SU-DHL-6 (cell line): ENCODE measurements at regions not wholly inside any gene's neighbourhood (a gene's known extent, or its start where the extent isn't known, plus 50 kb on each side); places are given as distances from the start of the nearest gene placed in this dataset.

Experiments used
- H2AFZ ChIP-seq: fragments of 200-600 bp; sonication (generic); 2 replicates; pipeline ENCODE4 v1.6.1; 2014; ENCODE audit warnings: low read depth, mild to moderate bottlenecking, moderate library complexity, mixed read lengths, antibody characterized with exemption, low read length; ENCODE audit not compliant: severe bottlenecking
- H3F3A ChIP-seq: fragments of 200-600 bp; shearing (Covaris generic); 2 replicates; pipeline ENCODE4 v1.6.0; 2016; ENCODE audit warnings: antibody characterized with exemption, mild to moderate bottlenecking; ENCODE audit not compliant: insufficient read depth
- H3K27ac ChIP-seq: fragments of 200-600 bp; sonication (generic); 2 replicates; pipeline ENCODE4 v1.5.1; 2016; ENCODE audit warnings: low read depth, mild to moderate bottlenecking, low read length, moderate library complexity, mixed read lengths
- H3K27me3 ChIP-seq: fragments of 200-600 bp; sonication (generic), shearing (Covaris generic); 2 replicates; pipeline ENCODE4 v1.6.0; 2014; ENCODE audit warnings: mild to moderate bottlenecking, low read length
- H3K36me3 ChIP-seq: fragments of 200-600 bp; sonication (generic); 2 replicates; pipeline ENCODE4 v1.6.1; 2014; ENCODE audit warnings: mild to moderate bottlenecking, low read length, mixed read lengths
- H3K4me2 ChIP-seq: fragments of 300-600, 200-600 bp; shearing (Covaris generic), sonication (generic); 2 replicates; pipeline ENCODE4 v1.6.0; 2014; ENCODE audit warnings: low read length, low read depth, mild to moderate bottlenecking; ENCODE audit not compliant: poor library complexity, severe bottlenecking
- H3K4me3 ChIP-seq: fragments of 200-600 bp; sonication (generic); 2 replicates; pipeline ENCODE4 v1.5.1; 2014; ENCODE audit warnings: antibody characterized with exemption, low read length, mild to moderate bottlenecking, mixed read lengths; ENCODE audit not compliant: insufficient read depth, poor library complexity, severe bottlenecking
- H3K79me2 ChIP-seq: fragments of 200-600 bp; sonication (generic); 2 replicates; pipeline ENCODE4 v1.6.1; 2014; ENCODE audit warnings: mild to moderate bottlenecking, low read length, moderate library complexity; ENCODE audit not compliant: insufficient read depth
- H3K9ac ChIP-seq: fragments of 200-600 bp; sonication (generic); 2 replicates; pipeline ENCODE4 v1.7.0; 2014; ENCODE audit warnings: mild to moderate bottlenecking, low read length
- H3K9me2 ChIP-seq: fragments of 200-600 bp; sonication (generic); replicated peaks from 2 replicates; pipeline ENCODE4 v1.6.1; 2014; ENCODE audit warnings: low read length; ENCODE audit not compliant: insufficient read depth
- H3K9me3 ChIP-seq: fragments of 200-600 bp; sonication (generic); 2 replicates; pipeline ENCODE4 v1.6.1; 2014; ENCODE audit warnings: low read length, mixed read lengths; ENCODE audit not compliant: insufficient read depth
- H4K20me1 ChIP-seq: fragments of 200-600 bp; sonication (generic); 2 replicates; pipeline ENCODE4 v1.6.1; 2014; ENCODE audit warnings: low read depth, mild to moderate bottlenecking, antibody characterized with exemption, low read length, moderate library complexity, mixed read lengths
- EZH2phosphoT487 ChIP-seq: fragments of 200-600 bp; sonication (generic), shearing (Covaris generic); conservative IDR thresholded peaks from 2 replicates; pipeline ENCODE4 v1.6.1; 2018; ENCODE audit warnings: mild to moderate bottlenecking, antibody characterized with exemption, low read length, moderate library complexity, mixed read lengths
- TF ChIP-seq, protein P1 (sequence below): fragments of 200-600 bp; sonication (generic); IDR thresholded peaks from one replicate; pipeline ENCODE4 v1.5.1; 2017; ENCODE audit warnings: antibody characterized with exemption, mild to moderate bottlenecking, low read length, moderate library complexity; ENCODE audit not compliant: insufficient read depth, poor library complexity, severe bottlenecking

DNA sequence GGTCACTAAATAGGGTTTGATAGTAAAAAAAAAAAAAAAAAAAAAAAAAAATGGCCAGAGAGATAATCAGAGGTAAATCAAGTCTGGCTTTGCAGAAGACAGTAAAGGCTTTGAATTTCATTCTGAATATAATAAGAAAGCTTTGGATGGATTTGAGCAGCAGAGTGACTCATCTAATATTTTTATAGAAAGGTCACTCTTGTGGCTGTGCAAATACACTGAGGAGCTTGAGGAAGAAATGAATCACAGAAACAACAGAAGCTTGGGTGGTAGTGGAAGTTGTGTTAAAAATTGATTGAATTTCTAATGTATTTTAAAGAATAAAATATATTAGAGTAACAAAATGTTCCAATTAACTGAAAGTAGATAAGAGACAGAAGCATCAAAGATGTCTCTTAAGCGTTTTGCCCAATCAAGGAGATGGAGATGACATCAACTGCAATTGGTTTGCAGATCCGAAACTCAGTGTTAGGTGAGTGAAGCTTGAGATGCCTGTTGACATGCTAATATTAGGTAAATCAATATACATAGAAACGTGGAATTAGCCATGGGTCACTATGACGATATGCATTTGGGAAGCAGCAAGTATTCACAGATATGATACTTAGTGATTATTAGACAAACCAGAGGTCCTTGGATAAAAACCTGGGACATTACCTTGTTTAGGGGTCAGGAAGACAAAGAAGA, 280.5 kb downstream of the GPM6A start:
- TF ChIP-seq, protein P1, sequence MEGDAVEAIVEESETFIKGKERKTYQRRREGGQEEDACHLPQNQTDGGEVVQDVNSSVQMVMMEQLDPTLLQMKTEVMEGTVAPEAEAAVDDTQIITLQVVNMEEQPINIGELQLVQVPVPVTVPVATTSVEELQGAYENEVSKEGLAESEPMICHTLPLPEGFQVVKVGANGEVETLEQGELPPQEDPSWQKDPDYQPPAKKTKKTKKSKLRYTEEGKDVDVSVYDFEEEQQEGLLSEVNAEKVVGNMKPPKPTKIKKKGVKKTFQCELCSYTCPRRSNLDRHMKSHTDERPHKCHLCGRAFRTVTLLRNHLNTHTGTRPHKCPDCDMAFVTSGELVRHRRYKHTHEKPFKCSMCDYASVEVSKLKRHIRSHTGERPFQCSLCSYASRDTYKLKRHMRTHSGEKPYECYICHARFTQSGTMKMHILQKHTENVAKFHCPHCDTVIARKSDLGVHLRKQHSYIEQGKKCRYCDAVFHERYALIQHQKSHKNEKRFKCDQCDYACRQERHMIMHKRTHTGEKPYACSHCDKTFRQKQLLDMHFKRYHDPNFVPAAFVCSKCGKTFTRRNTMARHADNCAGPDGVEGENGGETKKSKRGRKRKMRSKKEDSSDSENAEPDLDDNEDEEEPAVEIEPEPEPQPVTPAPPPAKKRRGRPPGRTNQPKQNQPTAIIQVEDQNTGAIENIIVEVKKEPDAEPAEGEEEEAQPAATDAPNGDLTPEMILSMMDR = no peak
- TF ChIP-seq EZH2phosphoT487 = no peak
- no peaks in the 10 kb centered on the region for H4K20me1 ChIP-seq
- no peaks in the 10 kb centered on the region for H3K36me3 ChIP-seq
- H3K9ac ChIP-seq = no peak overlapping the region
- H3K9me2 ChIP-seq = no peaks in the 10 kb centered on the region
- H3K9me3 ChIP-seq = no peaks in the 10 kb centered on the region
- H3K4me3 ChIP-seq = no peak overlapping the region
- no peaks in the 10 kb centered on the region for H3K79me2 ChIP-seq
- H3K27me3 ChIP-seq = no peaks in the 10 kb centered on the region
- H3K4me2 ChIP-seq = no peak overlapping the region
- no peaks in the 10 kb centered on the region for H3F3A ChIP-seq
- H2AFZ ChIP-seq = no peak overlapping the region
- no peak overlapping the region for H3K27ac ChIP-seq

DNA sequence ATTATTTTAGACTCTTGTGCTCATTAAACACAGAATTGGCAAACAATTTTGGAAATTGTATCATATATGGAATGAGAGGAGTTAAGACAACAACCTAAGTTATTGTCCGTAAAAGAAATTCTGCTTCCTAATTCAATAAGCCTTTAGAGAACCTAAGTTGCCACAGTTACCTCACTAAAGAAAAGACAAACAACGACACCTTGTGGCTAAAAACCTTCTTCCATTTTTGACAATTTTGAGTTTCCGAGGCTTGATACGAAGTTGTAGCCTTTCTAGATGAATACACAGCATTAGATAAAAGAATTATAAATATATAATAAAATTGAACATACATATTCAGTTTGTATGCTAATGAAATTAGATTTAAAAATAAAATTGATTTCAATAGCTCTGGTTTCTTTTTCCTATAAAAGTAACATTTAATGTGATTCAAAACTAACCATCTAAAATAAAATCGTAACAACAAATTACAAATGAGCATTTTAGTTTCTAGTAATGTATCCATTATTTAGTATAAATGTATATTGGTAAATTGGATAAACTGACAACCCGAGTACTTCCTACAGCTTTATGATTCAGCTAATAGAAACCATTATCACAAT, 275.1 kb downstream of the GPM6A start:
- H3K4me3 ChIP-seq = no peak overlapping the region
- H3K79me2 ChIP-seq = no peaks in the 10 kb centered on the region
- no peak overlapping the region for H3K27ac ChIP-seq
- no peaks in the 10 kb centered on the region for H3F3A ChIP-seq
- no peak for TF ChIP-seq EZH2phosphoT487
- TF ChIP-seq, protein P1 = peak; percentile 36
- H3K9me2 ChIP-seq = no peaks in the 10 kb centered on the region
- no peaks in the 10 kb centered on the region for H3K27me3 ChIP-seq
- no peaks in the 10 kb centered on the region for H3K36me3 ChIP-seq
- H3K4me2 ChIP-seq = peak overlapping the region; percentile 50
- H2AFZ ChIP-seq = peak overlapping the region; percentile 90
- no peaks in the 10 kb centered on the region for H4K20me1 ChIP-seq
- H3K9me3 ChIP-seq = no peaks in the 10 kb centered on the region
- no peak overlapping the region for H3K9ac ChIP-seq

DNA sequence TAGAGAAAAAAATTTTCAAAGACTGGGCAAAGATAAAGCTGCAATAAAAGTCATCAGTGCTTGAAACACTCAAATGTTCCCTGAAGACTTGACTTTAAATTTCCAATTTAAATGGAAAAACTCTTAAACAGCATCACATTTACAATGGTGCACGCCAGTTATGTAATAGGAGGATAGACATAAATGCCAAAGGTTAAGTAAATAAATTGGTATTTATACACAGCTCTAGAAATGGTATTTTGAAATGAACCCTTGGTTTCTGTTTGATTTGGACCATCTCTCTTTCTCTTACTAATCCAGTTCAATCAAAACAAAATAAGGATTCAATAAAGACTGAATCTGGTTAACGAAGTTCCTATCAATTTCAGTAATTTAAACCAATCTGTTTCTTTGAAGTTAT, 272.6 kb downstream of the GPM6A start:
- Histone ChIP-seq H3K9ac (no peak overlapping the region), H3K27ac (no peak overlapping the region), H2AFZ (no peak overlapping the region), H3K4me3 (no peak overlapping the region), H3F3A (no peaks in the 10 kb centered on the region), H3K4me2 (no peak overlapping the region), H3K9me2 (no peaks in the 10 kb centered on the region), H4K20me1 (no peaks in the 10 kb centered on the region), H3K36me3 (no peaks in the 10 kb centered on the region), H3K27me3 (no peaks in the 10 kb centered on the region), H3K9me3 (no peaks in the 10 kb centered on the region), H3K79me2 (no peaks in the 10 kb centered on the region)
- no peak for TF ChIP-seq EZH2phosphoT487
- TF ChIP-seq, protein P1 = no peak
